SK-N-SH (cell line): ENCODE measurements at regions not wholly inside any gene's neighbourhood (a gene's known extent, or its start where the extent isn't known, plus 50 kb on each side); places are given as distances from the start of the nearest gene placed in this dataset.

Experiments used
- CTCF ChIA-PET: fragments of 300-600, 350-600 bp; formaldehyde crosslinking; extraction: SDS; loops from one replicate; lab custom pipeline; 2021; lab: Yijun Ruan, JAX
- POLR2A ChIA-PET: fragments of 350-600 bp; sonication (Branson Sonifier 250); formaldehyde crosslinking; extraction: SDS; loops from one replicate; lab custom pipeline; 2020; ENCODE audit warnings: antibody characterized with exemption, inconsistent platforms; lab: Yijun Ruan, JAX
- DNase-seq: peaks from one replicate; pipeline ENCODE4 v3.0.0; 2012
- H2AFZ ChIP-seq: fragments of 200-600 bp; sonication (generic); 2 replicates; pipeline ENCODE4 v1.8.1; 2016; ENCODE audit warnings: antibody characterized with exemption, mild to moderate bottlenecking, low read depth
- H3F3A ChIP-seq: fragments of 200-600 bp; sonication (generic); replicated peaks from 2 replicates; pipeline ENCODE3; 2016; ENCODE audit warnings: antibody characterized with exemption, mild to moderate bottlenecking; ENCODE audit not compliant: insufficient read depth
- H3K27ac ChIP-seq, 2 experiments: fragments of 200-500 bp in 1 of 2; fragments of 200-600 bp in 1 of 2; sonication (Bioruptor generic) in 1 of 2; sonication (generic), shearing (Covaris generic) in 1 of 2; 2 replicates each; pipeline versions ENCODE4 v1.5.1 to v1.6.1; 2014 to 2016; ENCODE audit warnings: low read depth in 2 of 2, inconsistent platforms in 1 of 2, low read length in 1 of 2, mild to moderate bottlenecking in 1 of 2, mixed read lengths in 1 of 2
- H3K27me3 ChIP-seq: fragments of 200-600 bp; sonication (generic), shearing (Covaris generic); 2 replicates; pipeline ENCODE4 v1.6.1; 2016; ENCODE audit warnings: mixed run types; ENCODE audit not compliant: insufficient read depth
- H3K36me3 ChIP-seq, 2 experiments: fragments of 200-500 bp in 1 of 2; fragments of 200-600 bp in 1 of 2; sonication (Bioruptor generic) in 1 of 2; sonication (generic) in 1 of 2; replicated peaks in 1 of 2; 2 replicates each; pipeline versions ENCODE3 to v1.5.1; 2014 to 2016; ENCODE audit warnings: low read length in 1 of 2, mild to moderate bottlenecking in 1 of 2; ENCODE audit not compliant: insufficient read depth in 2 of 2, control insufficient read depth in 1 of 2
- H3K4me1 ChIP-seq, 2 experiments: fragments of 200-500 bp in 1 of 2; fragments of 200-600 bp in 1 of 2; sonication (Bioruptor generic) in 1 of 2; sonication (generic), shearing (Covaris generic) in 1 of 2; 2 replicates each; pipeline versions ENCODE4 v1.5.1 to v1.6.1; 2014 to 2016; ENCODE audit warnings: low read depth in 1 of 2, low read length in 1 of 2, mixed run types in 1 of 2; ENCODE audit not compliant: insufficient read depth in 2 of 2, control insufficient read depth in 1 of 2
- H3K4me2 ChIP-seq: fragments of 200-600 bp; sonication (generic), shearing (Covaris generic); 2 replicates; pipeline ENCODE4 v1.6.1; 2017; ENCODE audit warnings: mixed run types
- H3K4me3 ChIP-seq, 2 experiments: fragments of 200-500 bp in 1 of 2; fragments of 200-600 bp in 1 of 2; sonication (Bioruptor generic) in 1 of 2; sonication (generic), shearing (Covaris generic) in 1 of 2; 2 replicates each; pipeline versions ENCODE4 v1.5.1 to v1.8.1; 2014 to 2016; ENCODE audit warnings: low read depth in 2 of 2, inconsistent platforms in 1 of 2, low read length in 1 of 2, mild to moderate bottlenecking in 1 of 2, mixed read lengths in 1 of 2, moderate library complexity in 1 of 2
- H3K79me2 ChIP-seq: fragments of 200-600 bp; sonication (generic); 2 replicates; pipeline ENCODE4 v1.8.1; 2017; ENCODE audit warnings: mild to moderate bottlenecking; ENCODE audit not compliant: insufficient read depth
- H3K9ac ChIP-seq: fragments of 200-600 bp; sonication (generic); 2 replicates; pipeline ENCODE4 v1.6.1; 2017; ENCODE audit warnings: mixed run types
- H3K9me2 ChIP-seq: fragments of 200-600 bp; sonication (generic); 2 replicates; pipeline ENCODE4 v1.6.1; 2017; ENCODE audit warnings: mixed run types
- H3K9me3 ChIP-seq: fragments of 200-600 bp; sonication (generic); 2 replicates; pipeline ENCODE4 v1.6.1; 2017; ENCODE audit warnings: mixed run types, mild to moderate bottlenecking, moderate library complexity
- H4K20me1 ChIP-seq: fragments of 200-600 bp; sonication (generic); 2 replicates; pipeline ENCODE4 v1.6.1; 2017; ENCODE audit warnings: mild to moderate bottlenecking, mixed run types; ENCODE audit not compliant: insufficient read depth
- CHD2 ChIP-seq: fragments of 150-350 bp; IDR thresholded peaks from 2 replicates; pipeline ENCODE4 v1.6.1; 2018; ENCODE audit warnings: low read length; ENCODE audit not compliant: partially characterized antibody
- CTCF ChIP-seq: fragments of 200-600 bp; sonication (generic); IDR thresholded peaks from 2 replicates; pipeline ENCODE4 v1.6.1; 2017; ENCODE audit warnings: antibody characterized with exemption, mild to moderate bottlenecking, moderate library complexity
- EZH2phosphoT487 ChIP-seq: fragments of 200-600 bp; sonication (generic); IDR thresholded peaks from 2 replicates; pipeline ENCODE4 v1.6.1; 2017; ENCODE audit warnings: low read depth, mixed run types, mild to moderate bottlenecking, antibody characterized with exemption, moderate library complexity, borderline replicate concordance
- GABPA ChIP-seq: IDR thresholded peaks from 2 replicates; pipeline ENCODE4 v1.4.0; 2012; ENCODE audit warnings: low read depth, mild to moderate bottlenecking
- GATA2 ChIP-seq: sonication (generic); formaldehyde crosslinking; IDR thresholded peaks from 2 replicates; pipeline ENCODE4 v1.5.0; 2020; ENCODE audit warnings: mild to moderate bottlenecking, missing genetic modification reagents
- IRF3 ChIP-seq: fragments of 150-350 bp; IDR thresholded peaks from 2 replicates; pipeline ENCODE4 v1.6.1; 2016; ENCODE audit warnings: mild to moderate bottlenecking, low read depth, low read length
- MEF2A ChIP-seq: IDR thresholded peaks from 2 replicates; pipeline ENCODE4 v1.4.0; 2012; ENCODE audit warnings: low read depth, borderline replicate concordance
- NFIC ChIP-seq: IDR thresholded peaks from 2 replicates; pipeline ENCODE4 v1.4.0; 2012; ENCODE audit warnings: borderline replicate concordance
- RCOR1 ChIP-seq: fragments of 150-350 bp; IDR thresholded peaks from 2 replicates; pipeline ENCODE4 v1.6.1; 2017; ENCODE audit warnings: antibody characterized with exemption, low read length
- REST ChIP-seq: IDR thresholded peaks from 2 replicates; pipeline ENCODE4 v1.6.1; 2012; ENCODE audit warnings: mild to moderate bottlenecking, low read depth, low read length, moderate library complexity
- RFX5 ChIP-seq: IDR thresholded peaks from 2 replicates; pipeline ENCODE4 v1.6.1; 2012; ENCODE audit warnings: mild to moderate bottlenecking, improper control_type of control experiment, low read length
- RXRA ChIP-seq: IDR thresholded peaks from 2 replicates; pipeline ENCODE4 v1.4.0; 2012; ENCODE audit warnings: low read depth, mild to moderate bottlenecking, borderline replicate concordance
- WGBS: methylation state at CpG from one replicate; pipeline ENCODE4 v1.1.6; 2017; ENCODE audit warnings: low lambda C conversion rate; 5-methylcytosine and 5-hydroxymethylcytosine counted together
- TF ChIP-seq, protein P1 (sequence below): fragments of 150-350 bp; IDR thresholded peaks from 2 replicates; pipeline ENCODE4 v1.6.1; 2017; ENCODE audit warnings: antibody characterized with exemption, low read length, low read depth, borderline replicate concordance

DNA sequence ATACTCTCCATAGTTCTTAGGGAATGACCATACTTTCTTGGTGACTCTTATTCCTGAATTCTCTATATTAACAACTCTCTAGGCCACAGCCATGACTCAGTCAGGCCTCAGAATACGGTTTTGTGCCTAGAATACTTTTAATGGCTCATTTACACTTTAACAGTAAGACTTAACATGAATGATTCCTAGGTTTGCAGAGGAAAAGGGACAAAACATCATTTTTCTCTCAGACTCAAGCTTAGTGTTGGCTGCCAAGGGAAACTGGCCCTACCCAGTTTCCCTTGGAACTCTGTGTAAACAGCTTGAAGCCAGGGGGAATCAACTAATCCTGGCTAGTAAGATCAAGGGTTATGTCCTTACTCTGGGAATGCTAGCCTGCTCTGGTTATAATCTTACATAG is 164.9 kb upstream of the PKN2 start:
- Histone ChIP-seq H3K27ac (no peak overlapping the region), H3K4me3 (no peak overlapping the region), H3K9me3 (no peaks in the 10 kb centered on the region), H3K36me3 (no peaks in the 10 kb centered on the region), H3K27me3 (no peaks in the 10 kb centered on the region), H3K79me2 (no peaks in the 10 kb centered on the region), H3F3A (no peaks in the 10 kb centered on the region), H3K4me2 (no peak overlapping the region), H3K4me1 (no peaks in the 10 kb centered on the region), H2AFZ (no peak overlapping the region), H3K9ac (no peak overlapping the region), H4K20me1 (no peaks in the 10 kb centered on the region), H3K9me2 (no peaks in the 10 kb centered on the region)
- no peak for DNase-seq
- ChIA-PET CTCF (no interaction called here), POLR2A (no interaction called here)
- 0% methylated on average over 1 of the region's 1 CpG for WGBS
- TF ChIP-seq REST = no peak
- TF ChIP-seq RFX5 = no peak
- TF ChIP-seq CHD2 = no peak
- no peak for TF ChIP-seq RXRA
- no peak for TF ChIP-seq MEF2A
- TF ChIP-seq, protein P1, sequence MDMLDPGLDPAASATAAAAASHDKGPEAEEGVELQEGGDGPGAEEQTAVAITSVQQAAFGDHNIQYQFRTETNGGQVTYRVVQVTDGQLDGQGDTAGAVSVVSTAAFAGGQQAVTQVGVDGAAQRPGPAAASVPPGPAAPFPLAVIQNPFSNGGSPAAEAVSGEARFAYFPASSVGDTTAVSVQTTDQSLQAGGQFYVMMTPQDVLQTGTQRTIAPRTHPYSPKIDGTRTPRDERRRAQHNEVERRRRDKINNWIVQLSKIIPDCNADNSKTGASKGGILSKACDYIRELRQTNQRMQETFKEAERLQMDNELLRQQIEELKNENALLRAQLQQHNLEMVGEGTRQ = no peak
- no peak for TF ChIP-seq EZH2phosphoT487
- no peak for TF ChIP-seq GATA2 (CRISPR knock-in tag)
- TF ChIP-seq CTCF = no peak

DNA sequence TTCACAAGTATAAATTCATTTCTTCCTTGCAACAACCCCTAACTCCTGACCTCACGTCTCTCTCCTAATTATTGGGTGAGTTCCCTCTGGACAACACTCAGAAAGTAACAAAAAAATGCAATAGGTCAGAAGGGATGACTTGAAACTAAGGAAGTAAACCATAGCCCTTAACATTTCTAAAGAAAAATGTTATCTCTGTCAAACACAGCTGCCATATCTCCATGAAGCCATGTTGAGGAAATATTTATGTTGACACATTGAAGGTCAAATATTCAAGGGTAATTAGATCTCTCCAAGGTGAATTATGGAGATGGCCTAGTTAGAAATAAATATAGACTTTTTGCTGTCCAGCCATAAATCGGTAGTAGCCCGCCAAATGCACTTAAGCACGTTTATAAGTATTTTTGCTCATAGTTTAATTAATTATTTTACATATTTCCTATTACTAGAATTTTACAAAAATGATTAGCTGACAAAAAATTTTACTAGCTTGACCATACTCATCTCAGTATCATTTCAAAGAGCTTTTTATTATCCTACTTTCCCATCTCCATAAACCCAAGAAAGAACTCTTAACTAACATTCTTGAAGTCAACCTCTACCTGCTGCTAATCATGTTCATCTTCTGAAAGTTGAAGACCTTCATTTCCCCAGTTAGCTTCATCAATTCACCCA is 160.1 kb upstream of the PKN2 start:
- CTCF ChIA-PET = no interaction called here
- Histone ChIP-seq H3K27me3 (no peaks in the 10 kb centered on the region; the same call in 1 of the 2 replicates), H3K9me3 (no peaks in the 10 kb centered on the region)
- TF ChIP-seq RFX5 = no peak
- TF ChIP-seq REST = no peak
- TF ChIP-seq NFIC = no peak
- TF ChIP-seq GABPA = no peak
- TF ChIP-seq IRF3 = no peak
- TF ChIP-seq RCOR1 = no peak
- TF ChIP-seq, all 33 proteins: peak for 0
- Histone ChIP-seq H3K4me3 (no peak overlapping the region), H2AFZ (no peak overlapping the region), H4K20me1 (no peaks in the 10 kb centered on the region), H3K9ac (no peak overlapping the region), H3F3A (no peaks in the 10 kb centered on the region), H3K4me2 (no peak overlapping the region), H3K27ac (no peak overlapping the region), H3K36me3 (no peaks in the 10 kb centered on the region), H3K4me1 (no peaks in the 10 kb centered on the region), H3K79me2 (no peaks in the 10 kb centered on the region), H3K9me2 (no peaks in the 10 kb centered on the region)
- DNase-seq = no peak
- POLR2A ChIA-PET = no interaction called here
- WGBS = 38% methylated on average over 4 of the region's 4 CpGs
